Fibroblast of skin of left biceps (primary cell): ENCODE measurements at regions not wholly inside any gene's neighbourhood (a gene's known extent, or its start where the extent isn't known, plus 50 kb on each side); places are given as distances from the start of the nearest gene placed in this dataset.
"Not testable (repeated sequence)": the region's sequence is repeated elsewhere in the genome, so short reads cannot be mapped to it uniquely, and the experiment has no call there.

Experiments
- DNase-seq, 2 experiments: peaks; one replicate each; pipeline ENCODE4 v3.0.0-alpha.2; 2013; ENCODE audit warnings: low read depth in 2 of 2

DNA sequence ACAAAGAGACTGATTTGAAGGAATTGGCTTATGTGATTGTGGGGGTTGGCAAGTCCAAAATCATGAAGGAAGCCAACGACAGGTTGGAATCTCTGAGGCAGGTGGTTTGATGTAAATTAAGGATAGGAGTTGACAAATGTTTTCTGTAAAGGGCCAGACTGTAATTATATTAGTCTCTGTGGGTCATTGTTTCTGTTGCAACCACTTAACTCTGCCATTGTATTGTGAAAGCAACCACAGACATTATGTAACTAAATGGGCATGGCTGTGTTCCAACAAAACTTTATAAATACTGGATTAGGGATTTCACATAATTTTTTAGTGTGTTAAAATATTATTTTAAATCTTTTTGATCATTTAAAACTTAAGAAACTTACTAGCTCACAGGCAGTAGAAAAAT, 199.2 kb upstream of the MYLIP start:
- no peak for DNase-seq

DNA sequence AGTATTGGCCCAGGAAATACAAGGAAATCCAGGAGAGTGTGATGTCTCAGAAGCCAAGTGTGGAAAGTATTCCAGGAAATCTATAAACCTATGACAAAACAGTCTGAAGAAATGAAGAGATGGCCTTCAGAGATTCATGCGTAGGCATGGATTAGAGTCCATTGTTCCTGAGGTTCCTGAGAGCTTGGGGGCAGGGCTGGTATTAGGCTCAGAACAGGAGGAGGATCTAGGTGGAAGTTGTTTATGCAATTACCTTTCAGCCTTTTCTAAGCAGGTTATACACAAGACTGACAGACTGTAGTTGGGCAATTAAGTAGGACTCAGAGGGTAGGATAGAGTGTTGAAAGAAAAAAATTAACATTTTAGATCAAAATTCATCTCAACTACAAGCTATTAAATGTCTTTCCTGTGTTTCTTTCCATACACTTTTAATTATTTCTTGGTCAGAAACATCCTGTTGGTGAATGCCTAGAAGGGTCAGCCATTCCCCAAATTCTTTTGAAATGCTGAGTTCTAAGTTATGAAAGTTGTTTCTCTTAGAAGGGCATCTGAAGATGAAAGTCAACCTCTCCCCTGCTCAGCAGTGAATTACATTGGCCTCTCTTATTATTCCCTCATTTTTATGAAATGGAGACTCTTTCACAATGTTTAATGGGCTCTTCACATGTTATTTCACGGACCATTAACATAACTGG, 201.2 kb upstream of the MYLIP start:
- peak; percentile 42 to 45 for DNase-seq

DNA sequence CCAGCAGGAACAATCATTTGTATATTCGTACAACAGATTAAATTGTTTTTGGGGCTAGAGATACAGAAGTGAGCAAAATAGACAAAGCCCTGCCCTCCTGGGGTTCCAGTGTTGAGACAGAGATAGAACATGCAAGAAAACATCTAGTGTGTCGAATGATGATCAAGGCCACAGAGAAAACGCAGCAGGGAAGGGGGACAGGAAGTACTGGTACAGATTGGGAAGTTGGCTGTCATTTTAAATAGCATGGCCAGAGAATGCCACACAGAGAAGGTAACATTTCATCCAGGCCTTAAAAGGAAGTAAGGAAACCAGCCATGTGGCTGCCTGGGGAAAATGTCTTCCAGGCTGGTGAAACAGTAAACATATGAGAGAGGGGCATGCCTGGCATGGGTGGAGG, 202.6 kb upstream of the MYLIP start:
- no peak for DNase-seq

DNA sequence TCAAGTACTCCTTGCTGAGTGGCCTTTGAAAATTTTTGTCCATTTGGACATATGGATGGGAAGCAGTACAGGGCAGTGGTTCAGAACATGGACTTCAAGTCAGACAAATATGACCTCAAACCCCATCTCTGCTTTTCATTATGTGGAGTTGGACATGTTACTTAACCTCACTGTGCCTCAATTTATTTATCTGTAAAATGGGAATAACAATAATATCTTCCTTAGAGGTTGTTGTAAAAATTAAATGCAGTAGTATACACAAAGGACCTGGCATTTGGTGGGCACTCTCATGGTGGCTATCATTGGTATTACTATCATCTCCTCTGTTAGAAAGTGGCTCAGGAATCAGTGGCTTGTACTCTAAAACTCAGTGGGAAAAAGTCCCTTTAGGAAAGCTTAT, 204.0 kb upstream of the MYLIP start:
- DNase-seq = no peak

DNA sequence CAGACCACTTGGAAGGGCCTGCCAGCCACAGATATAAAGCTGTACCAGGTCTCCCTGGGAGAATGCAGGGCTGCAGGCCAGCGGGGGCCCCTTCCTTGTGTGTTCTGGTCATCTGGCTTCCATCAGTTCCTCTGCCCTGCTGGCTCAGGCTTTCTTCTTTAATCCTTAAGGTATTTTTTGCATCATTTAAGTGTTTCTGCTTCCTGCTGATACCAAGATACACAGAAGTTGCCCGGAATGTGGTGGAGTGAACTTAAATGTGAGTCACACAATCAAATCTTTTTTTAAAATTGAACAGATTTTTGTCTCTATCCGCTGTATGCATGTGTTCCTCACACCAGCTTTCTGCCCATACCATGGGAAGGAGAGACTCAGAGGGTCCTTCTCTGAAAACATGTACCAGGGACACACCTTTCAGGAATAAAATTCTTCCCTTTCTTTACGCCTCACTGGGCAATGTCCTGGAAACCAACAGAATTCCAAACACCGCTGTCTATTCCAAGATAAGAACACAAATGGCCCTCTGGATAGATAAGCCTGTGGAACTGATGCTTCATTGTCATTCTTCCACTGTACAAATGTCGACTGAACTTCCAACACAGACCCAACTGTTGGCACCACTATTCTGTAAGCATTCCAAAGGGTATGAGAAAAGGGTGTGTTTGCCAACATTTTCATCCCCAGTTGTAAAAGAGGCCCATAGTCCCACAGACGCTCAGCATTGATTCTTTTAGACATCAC, 206.2 kb upstream of the MYLIP start:
- peak; percentile 85 for DNase-seq

DNA sequence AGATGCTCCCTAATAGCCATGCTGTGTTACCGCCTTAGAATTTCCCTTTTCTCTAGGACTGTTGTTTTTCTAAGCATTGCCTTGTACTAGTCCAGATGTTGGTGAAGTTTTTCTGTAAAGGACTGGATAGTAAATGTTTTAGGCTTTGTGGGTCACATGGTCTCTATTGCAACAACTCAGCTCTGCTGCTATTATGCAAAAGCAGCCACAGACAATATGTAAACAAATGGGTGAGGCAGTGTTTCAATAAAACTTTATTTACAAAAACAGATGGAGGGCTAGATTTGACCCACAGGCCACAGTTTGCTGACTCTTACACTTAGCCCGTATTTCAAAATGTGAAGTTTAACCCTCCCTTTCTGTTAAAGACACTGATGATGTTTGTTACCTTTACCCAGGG, 207.6 kb upstream of the MYLIP start:
- DNase-seq = no peak

DNA sequence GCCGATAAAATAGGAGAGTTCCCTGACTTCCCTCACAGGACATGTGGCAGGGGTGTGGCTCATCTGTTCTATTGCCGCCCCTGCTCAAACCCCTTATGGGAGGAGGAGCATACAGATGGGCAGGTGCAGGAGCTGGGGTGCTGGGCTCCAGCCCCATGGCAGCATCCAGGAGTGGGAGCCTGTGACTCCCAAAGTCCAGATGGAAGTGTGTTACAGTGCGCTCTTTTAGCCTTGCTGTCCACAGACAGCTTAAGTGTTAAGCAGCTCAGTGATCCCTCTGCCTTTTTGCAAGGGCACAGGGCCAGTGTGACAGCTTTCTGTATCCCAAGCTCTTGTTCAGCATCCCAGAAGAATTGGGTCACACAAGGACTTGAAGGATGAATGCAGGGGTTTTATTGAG, 212.3 kb upstream of the MYLIP start:
- no peak for DNase-seq

DNA sequence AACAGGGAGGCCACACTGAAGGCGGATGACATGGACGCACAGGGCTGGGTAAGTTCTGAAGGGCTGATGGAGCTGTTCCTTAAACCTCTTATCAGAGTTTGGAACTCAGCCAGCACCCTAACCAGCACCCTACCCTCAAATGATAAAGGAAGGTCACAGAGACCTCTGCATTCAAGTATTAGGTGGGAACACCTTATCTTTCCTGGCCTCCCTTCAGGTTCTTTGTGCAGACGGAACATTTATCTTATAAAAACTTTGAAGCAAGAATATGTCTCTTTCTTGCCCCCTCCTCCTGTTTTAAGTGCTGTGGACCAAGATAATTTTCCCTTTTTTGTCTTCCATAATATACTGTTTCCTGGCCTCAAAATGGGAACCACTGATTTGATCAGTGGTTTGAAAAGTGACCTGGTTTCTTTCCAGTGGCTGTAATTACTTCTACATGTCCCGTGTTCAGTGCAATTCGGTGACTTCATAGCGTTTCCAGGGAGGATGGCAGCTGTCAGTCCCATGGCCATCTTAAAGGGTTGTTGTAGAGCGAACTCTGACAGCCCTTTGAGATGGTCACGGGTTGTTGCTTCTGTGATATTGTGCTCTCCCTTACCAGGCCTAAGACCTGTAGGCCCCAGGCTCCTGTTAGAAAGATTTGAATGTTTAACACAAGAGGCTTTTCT, 213.2 kb upstream of the MYLIP start:
- no peak for DNase-seq

DNA sequence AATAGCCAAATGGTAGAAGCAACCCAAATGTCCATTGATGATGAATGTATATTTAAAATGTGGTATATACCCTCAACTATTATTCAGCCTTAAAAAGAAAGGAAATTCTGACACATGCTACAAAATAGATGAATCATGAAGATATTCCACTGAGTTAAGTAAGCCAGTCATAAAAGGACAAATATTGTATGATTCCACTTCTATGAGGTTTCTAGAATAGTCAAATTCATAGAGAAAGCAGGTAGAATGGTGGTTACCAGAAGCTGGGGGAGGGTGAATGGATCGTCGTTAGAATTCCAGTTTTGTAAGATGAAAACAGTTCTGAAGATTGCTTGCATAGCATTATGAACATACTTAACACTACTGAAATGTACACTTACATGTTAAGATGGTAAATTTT, 214.3 kb upstream of the MYLIP start:
- DNase-seq = no peak

DNA sequence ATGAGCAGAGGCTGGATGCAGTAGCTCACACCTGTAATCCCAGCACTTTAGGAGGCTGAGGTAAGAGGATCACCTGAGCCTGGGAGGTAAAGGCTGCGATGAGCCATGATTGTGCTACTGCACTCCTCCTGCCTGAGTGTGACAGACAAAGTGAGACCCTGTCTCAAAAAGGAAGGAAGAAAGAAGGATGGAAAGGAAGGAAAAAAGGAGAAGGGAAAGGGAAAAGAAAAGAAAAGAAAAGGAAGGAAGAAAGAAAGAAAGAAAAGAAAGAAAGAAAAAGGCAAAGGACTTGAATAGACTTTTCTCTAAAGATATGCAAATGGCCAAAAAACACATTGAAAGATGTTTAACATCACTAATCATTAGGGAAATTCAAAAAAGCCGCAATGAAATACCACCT, 215.3 kb upstream of the MYLIP start:
- no peak for DNase-seq

DNA sequence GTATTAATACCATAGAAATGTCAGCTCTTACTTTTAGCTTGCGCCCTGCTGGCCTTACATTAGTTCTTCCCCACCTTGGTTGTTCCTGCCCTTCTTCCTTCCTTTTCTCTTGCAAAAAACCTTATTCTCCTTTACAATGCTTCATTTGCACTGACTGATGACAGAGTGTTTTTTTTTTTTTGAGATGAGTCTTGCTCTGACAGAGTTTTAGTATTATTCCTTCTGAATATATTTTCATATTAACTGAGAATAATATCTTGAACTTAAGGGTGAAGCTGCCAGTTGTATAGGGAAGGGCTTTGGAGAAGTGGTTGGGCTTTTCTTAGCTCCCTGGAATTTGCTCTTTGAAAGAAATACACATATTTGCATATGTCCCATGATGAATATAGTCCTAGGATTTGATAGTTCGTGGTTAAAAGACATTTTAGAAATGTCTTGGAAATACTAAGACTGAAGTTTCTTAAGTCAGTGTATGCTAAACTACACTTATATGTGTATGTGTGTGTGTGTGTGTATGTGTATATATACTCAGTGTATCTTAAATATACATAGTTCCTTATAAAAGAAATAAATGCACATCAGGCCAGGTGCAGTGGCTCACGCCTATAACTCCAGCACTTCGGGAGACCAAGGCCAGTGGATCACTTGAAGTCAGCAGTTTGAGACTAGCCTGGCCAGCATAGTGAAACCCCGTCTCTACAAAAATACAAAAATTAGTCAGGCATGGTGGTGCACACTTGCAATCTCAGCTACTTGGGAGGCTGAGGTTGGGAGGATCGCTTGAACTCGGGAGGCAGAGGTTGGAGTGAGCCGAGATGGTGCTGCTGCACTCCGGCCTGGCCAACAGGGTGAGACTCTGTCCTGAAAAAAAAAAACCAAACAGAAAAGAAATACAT, 216.1 kb upstream of the MYLIP start:
- no peak for DNase-seq

DNA sequence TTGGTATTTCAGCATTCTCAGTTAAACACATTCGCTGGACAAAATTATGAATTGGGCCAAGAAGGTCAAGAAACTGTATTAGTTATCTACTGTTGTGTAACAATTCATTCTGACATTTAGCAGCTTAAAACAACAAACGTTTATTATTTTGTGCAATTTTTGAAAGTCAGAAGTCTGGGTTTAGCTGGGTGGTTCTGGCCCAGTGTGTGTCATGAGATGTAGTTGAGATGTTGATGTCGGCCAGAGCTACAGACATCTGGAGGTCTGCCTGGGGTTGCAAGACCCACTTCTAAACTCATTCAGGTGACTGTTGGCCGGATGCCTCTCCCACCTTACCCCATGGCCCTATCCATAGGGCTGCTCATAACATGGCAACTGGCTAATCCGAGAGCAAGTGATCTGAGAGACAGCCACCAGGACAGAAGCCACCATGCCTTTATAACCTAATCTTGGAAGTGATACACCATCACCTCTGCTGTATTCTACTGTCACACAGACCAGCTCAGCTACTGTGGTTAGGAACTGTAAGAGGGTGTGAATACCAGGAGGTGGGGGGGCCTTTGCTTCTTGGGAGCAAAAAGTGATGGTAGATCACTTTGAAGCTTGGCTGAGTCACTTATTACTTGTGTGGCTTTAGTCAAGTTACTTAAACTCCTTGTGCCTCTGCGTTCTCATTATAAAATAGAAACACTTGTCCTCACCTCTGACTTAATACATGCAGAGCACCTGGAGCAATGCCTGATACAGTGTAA, 217.0 kb upstream of the MYLIP start:
- DNase-seq = no peak

DNA sequence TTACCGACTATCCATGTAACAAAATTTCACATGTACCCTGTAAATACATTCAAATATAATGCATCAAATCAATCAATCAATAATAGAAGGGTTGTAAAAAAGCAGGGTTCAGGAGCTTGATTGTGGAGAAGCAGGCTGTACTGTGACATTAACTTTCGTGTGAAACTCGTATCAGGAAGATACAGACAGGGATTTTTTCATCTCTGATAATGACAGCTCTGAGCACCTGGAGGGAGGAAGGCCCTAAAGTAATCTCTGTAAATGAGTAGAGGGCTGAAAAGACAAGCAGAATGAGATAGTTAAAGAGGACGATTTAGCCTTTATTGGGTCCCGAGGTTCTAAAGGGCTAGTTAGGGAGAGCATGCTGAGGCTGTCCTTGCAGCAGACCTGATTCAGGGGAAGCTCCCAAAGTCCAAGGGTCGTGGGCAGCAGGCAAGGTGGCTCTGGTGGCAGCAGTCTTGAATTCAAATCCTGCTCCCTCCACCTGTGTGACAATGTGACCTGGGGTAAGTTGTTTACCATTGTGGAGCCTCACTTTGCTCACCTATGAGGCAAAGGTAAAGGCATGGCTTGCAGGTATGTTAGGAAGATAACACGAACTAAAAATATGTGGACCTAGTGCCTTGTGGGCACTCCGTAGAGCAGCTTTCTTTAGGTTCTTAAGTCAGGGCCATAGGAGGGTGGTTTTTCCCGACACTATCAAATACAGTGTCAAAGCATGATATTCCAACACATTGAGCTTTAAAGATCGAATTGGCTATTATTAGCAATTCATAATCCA, 219.4 kb upstream of the MYLIP start:
- no peak for DNase-seq

DNA sequence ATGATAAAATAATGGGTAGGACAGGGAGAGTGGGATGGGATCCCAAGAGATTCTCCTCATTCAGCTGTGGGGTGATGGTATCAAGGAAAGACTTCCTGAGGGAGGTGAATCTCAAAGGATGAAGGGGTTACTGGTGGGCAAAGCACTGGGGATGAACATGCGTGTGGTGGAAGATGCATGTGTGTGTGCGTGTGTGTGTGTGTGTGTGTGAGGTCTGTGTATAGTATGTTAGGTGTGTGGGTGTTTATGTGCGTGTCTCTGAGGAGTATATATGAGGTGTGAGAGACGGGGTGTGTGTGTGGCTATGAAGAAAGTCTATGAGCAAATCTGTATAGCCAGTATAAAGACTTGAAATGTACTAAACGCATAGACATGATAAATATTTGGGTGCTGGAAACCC, 220.0 kb upstream of the MYLIP start:
- no peak for DNase-seq

DNA sequence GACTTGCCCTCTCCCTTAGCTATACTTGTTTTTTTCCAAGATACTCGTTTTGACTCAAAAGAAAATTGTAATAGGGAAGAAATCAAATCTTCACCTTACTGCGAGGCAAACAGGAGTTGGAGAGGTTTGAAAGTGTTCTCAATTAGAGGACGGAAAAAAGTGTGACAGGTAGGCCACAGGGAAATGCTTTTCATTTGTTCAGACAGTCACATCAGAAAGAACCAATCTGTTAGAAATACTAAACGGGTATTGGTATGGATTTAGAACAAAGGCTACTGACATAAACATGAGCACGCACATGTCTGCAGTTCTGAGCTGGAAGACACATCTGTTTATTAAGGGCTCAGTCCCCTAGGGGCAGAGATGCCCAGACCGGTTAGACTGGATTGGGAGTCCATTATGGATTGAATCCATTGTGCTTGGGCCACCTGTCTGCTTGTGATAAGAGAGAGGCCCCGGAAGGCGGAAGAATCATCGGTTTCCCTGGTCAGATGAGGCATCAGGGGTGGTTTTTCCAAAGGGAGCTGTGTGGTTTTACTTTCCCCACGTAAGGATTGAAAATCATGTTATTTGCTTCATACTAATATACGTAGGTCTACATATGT, 220.9 kb upstream of the MYLIP start:
- DNase-seq = no peak

DNA sequence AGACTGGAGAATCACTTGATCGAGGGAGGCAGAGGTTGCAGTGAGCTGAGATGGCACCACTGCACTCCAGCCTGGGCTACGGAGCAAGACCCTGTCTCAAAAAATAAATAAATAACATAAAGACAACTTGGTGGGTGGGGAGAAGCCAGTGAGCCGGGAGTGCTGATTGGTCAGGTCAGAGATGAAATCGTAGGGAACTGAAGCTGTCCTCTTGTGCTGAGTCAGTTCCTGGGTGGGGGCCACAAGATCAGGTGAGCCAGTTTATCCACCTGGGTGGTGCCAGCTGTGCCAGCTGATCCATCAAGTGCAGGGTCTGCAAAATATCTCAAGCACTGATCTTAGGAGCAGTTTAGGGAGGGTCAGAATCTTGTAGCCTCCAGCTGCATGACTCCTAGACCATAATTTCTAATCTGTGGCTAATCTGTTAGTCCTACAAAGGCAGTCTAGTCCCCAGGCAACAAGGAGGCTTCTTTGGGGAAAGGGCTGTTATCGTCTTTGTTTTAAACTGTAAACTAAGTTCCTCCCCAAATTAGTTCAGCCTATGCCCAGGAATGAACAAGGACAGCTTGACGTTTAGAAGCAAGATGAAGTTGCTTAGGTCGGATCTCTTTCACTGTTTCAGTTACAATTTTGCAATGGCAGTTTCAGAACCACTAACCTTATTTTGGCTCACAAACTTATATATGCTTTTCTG, 221.5 kb upstream of the MYLIP start:
- not testable (repeated sequence) for DNase-seq

DNA sequence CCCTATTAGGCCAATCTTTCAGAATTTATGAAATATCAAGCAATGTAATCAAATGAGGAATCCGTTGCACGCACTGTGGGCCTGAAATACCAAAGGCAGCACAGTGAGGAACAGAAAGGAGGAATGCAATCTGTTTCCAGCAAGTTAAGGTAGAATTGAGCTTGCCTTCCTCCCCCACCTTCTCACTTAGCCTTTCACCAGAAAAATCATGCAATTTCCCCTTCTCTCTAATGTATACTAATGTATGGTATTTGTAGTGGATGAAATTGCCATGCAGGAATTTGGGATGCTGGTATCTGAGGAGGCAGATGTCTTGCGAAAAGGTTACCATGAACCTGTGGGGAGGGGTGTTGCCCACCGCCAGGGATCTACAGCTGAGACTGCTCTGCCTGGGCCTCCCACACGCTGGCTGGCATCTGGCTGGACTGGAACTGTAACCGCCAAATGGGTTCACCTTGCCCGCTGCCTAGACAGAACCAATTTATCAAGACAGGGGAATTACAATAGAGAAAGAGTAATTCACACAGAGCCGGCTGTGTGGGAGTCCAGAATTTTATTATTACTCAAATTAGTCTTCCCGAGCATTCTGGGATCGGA, 222.4 kb upstream of the MYLIP start:
- DNase-seq = no peak

DNA sequence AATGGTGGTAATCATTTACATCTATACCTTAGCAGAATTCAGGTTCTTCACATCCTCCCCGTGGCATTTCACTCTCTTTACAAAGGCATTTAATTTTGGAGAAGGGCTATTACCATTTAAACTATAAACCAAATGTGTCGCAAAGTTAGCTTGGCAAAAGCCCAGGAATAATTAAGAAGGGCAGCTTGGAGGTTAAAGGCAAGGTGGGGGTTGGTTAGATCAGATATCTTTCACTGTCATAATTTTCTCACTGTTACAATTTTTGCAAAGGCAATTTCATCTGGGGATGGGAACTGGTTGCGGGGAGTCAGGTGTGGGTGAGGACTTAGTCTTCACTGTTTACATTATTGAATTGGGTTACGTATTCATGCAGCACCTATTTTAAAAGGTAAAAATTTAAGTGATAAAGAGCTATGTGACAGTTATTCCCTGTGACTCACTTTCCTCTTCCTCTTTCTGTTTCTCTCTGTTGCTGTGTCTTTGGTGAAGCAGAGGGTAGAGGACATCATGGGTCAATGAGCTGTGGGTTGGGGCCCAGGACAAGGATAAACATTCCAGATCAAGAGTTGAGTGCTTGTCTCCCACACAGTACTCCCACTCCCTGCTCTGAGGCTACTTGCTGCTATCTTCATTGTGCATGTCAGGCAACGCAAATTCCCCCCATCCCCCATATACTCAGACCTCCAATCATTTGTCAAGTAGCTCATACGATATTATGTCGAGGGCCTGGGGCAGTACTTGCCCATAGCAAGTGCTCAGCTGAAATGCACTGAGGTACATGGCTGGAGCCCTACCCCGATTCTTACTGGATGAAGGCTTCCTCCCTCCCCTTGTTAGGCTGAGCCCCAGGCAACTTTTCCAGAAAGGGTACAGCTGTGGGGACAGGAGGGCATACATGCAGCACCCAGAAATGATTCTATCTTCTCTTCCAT, 223.1 kb upstream of the MYLIP start:
- DNase-seq = no peak
